OCI-M1 (cell line): ENCODE measurements at regions not wholly inside any gene's neighbourhood (a gene's known extent, or its start where the extent isn't known, plus 50 kb on each side); places are given as distances from the start of the nearest gene placed in this dataset.
A peak's percentile ranks its signal among the peaks of the same experiment; 100 is the strongest.

Experiments
- DNase-seq: peaks from one replicate; lab custom pipeline; 2025; lab: John Stamatoyannopoulos, UW

- DNase-seq = peak; percentile 62
These were observed 56.4 kb upstream of the SPOCK3 start for GRCh38 chr4:167290678-167291077.

GRCh38 chr4:167308876-167309275 lies 74.6 kb upstream of the SPOCK3 start:
- DNase-seq = peak; percentile 67

DNA sequence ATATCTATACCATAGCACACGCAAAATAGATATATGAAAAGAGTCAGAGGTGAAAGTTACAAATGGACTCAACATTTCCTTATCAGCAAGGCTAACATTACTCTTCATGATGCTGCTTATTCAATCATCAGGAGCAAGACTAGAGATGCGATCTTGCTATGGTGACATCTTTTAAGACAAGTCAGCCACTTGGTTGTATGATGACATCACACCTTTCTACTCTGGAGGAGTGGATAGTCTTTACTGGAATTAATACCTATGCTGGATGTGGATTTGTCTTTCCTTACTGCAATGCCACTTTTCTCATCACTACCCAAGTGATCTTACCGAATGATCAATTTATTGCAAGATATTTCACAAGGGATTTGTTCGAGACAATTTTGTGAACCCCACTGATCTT lies 87.0 kb upstream of the SPOCK3 start:
- DNase-seq = no peak

DNA sequence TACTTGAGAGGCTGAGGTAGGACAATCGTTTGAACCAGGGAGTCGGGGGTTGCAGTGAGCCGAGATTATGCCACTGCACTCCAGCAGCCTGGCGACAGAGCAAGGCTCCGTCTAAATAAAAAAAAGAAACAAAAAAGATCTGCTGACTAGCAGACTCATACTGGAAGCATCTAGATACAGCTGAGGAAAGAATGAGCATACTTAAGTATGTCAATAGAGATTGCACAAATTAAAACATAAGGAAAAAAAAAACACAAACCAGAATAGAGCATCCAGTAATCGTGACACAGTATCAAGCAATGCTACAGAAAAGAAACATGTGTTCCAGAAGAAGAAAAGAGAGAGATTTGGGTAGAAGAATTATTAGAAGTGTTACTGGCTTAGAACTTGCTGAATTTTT lies 105.5 kb upstream of the SPOCK3 start:
- no peak for DNase-seq

DNA sequence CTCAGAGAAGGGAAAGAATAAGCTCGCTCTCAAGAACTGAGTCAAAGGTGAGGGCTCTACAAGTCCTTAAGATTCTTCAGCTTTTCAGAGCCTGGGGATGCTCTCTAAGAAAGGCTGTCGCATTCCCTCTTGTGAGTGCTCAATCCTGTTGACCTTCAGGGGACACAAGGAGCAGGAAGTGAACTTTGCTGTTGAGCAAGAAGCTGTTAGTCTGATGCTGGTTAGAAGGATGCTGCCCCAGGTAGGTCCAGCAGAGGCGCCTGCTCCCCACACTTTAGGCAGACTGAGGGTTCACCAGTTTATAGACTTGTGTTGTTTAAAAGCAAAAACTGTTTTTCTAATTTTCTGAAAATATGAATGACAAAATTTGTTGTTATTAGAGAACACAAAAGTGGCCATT lies 125.4 kb upstream of the SPOCK3 start:
- peak; percentile 17 for DNase-seq

DNA sequence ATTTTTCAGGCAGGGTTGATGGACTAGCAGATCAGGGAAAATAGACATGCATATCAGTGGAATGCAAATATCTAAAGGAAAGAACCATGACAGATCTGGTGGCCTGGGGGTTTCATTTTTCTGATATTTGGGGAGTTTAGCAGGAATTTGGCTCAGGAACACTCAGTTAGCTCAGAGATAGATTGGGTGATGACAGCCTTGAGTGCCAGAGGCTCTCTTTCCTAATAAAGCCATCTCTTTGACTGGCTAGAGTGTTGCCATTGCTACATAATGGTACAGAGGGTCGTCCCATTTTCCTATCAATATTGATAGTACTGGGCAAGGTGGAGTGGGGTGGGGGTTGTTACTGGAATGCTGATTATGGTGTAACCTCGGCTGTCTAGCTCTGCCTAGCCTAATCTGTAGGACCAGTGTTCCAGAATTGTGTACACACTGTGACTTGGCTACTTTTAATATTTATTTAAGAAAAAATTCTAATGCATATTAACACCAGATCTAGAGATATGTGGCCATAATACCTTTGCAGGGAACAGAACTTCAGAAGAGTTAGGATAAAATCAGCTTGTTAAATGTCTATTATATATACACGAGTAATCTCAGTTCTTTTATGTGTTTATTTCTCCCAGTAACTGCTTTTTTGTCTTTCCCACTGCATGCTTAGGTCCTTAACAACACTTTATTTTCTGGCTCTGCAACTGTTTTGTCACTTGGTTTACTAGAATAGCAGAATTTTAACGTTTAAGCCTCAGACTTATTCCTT lies 145.0 kb upstream of the SPOCK3 start:
- no peak for DNase-seq

GRCh38 chr4:167380964-167381363 lies 146.7 kb upstream of the SPOCK3 start:
- DNase-seq = peak; percentile 23

GRCh38 chr4:167383291-167383690 lies 149.0 kb upstream of the SPOCK3 start:
- no peak for DNase-seq

DNA sequence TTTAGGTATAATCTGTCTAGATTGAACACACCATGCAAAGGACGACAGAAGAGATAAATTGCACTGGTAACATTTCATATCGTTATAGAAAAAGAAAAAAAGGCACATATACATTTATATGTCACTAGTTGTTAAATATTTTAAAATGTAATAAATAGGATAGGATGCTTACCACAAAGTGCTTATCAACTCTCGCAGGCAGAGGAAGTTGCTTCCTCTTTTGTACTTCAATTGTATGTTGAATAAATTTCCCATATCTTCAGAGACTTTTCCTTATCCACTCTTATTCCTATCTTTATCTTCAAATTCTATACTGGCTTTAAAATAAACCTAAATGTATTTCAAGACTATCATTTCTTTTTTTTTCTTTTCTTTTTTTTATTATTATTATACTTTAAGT lies 163.3 kb upstream of the SPOCK3 start:
- DNase-seq = peak; percentile 87

- no peak for DNase-seq
These were observed 164.9 kb upstream of the SPOCK3 start for GRCh38 chr4:167399201-167399600.

- DNase-seq = no peak
These were observed 171.9 kb upstream of the SPOCK3 start for GRCh38 chr4:167406181-167406580.

DNA sequence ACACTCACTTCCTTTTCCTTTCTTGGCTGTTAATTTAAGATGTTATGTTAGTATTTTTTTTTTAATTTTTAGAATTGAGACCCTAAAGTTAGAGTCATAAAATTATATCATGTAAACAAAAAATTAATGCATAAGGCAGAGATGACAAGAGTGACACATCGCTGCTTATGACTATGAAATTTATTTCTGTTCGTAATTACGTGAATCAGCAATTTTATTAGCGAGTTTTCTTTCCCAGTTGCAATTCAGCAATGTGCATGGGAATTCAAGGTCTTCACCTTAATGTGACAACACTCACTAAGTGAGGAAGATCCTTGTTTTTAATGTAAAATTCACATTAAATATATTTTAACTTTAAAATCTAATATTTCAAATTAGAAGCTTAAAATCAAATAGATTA lies 181.2 kb upstream of the SPOCK3 start:
- no peak for DNase-seq

DNA sequence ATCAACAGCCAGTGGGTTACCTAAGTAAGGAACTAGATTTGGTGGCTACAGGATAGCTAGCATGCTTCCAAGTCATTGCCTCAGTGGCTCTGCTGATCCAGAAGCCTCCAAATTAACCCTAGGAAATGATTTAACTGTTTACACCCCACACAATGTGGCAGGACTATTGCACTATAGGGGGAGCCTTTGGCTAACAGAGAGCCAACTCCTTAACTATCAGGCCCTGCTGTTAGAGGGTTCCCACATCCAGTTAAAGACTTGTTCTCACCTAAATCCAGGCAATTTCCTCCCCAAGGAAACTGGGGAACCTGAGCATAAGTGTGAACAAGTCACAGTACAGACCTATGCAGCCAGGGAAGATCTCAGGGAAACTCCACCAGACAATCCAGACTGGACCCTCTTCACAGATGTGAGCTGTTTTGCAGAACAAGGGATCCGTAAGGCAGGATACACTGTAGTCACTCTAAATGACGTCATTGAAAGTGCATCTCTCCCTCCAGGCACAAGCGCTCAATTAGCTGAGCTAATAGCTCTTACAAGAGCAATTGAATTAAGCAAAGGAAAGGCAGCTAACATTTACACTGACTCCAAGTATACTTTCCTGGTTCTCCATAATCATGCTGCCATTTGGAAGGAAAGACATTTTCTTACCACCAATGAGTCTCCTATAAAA lies 185.3 kb upstream of the SPOCK3 start:
- DNase-seq = no peak

DNA sequence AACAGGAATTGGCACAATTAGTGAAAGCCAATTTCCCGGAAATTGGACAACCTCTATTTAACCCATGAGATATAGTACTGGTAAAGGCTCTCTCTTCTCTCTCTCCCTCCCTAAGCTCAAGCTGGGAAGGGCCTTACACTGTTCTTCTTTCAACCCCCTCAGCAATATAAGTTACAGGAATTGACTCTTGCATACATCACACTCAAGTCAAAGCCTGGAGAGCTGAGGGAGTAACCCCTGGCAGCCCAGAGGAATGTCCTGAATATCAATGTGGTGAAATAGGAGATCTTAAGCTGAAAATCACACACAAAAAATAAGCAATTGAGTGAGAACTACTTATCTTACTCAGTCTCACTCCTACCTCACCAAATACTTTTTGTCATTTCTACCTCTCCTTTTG lies 186.9 kb upstream of the SPOCK3 start:
- DNase-seq = no peak

DNA sequence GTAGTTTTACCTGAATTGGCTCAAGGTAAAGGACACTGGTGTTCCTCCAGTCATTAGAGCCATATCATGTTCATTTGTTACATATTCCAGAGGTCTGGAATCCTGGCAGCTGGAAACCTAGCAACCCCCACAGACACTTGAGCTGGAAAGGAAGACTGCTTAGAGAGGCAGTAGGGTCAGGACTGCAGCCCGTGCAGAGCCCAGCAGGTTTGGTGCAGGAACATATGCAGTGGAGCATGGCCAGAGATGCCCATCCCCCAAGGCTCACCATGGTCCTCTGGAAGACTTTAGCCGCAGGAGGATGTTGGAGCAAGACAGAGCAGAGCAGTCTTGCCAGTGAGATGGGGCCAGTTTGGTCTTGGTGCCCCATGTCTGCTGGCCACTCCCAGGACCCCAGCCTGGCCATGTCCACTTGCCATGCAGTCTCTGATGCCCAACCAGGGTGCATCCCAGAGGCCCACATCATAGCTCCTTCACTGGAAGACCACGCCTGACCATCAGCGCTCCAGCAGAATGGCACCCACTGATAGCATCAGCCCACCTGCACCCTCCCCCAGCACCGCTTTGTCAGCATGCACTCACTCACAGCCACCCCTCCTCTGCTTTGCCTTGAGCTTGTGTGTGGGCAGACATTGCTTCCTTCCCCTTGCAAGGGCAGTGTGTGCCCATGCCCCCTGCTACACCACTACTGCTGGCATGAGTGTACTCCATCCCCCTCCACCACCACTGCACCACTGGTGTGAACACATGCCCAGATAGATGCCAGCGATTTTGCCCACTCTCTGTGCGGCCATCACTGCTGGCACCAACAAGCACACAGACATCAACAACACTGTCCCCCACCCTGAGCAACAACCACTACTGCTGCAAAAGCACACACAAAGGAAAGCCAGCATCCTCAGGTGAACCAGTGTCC lies 190.3 kb upstream of the SPOCK3 start:
- no peak for DNase-seq

- no peak for DNase-seq
These were observed 193.9 kb upstream of the SPOCK3 start for GRCh38 chr4:167428156-167428555.

GRCh38 chr4:167431371-167431770 lies 197.1 kb upstream of the SPOCK3 start:
- no peak for DNase-seq

DNA sequence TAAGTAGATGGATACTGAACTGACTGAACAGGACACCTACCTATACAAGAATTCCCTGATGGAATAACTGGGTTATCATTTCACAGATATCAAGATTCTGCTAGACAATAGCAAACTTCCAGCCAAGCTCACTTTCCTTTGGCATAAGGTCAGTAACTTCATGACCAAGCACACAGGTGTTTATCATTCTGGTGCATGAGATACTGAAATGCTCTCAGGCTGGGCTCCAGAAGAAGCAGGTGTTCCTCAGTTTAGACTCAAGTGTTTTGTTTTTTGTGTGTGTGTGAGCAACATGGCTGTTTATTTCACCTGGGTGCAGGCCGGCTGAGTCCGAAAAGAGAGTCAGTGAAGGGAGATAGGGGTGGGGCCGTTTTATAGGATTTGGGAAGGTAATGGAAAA lies 201.5 kb upstream of the SPOCK3 start:
- DNase-seq = no peak

DNA sequence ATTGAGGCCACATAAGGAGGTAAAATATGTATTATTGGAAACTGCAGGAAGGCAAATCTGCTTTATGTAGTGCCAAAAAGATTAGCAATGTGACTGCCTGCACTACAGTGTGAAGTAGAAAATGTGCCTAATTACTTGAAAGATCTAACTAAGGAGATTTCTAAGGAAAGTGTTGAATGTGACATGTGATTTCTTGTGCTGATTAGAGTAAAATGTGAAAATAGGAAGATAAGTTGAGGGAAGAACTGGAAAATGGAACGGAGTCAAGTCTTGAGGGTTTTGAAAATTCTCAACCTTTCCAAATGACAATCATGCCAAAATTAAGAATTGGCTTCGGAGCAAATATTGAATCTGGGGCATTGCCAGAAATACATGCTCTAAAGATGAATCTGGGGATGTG lies 209.5 kb upstream of the SPOCK3 start:
- no peak for DNase-seq

DNA sequence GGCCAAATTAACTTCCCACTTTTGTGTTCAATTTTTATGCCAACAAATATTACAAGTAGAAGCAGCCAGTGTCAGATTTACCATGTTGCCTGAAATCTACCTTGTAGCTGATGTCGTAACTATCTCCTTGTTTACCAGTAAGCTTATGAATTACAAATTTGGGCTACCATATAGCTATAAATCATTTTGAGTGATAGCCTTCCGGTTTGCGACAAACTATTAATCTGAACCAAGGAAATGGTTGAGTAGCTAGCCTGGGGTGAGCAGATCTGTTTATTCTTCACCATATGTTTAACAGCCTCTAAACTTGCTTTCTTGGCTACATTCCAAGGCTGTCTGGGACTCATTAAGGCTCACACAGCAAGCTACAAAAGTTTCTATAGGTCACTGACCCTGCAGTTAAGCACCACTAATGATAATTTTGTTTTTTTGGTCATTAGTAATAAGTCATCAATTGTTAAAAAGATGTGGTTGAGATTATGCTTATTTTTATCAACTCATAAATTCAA lies 218.7 kb upstream of the SPOCK3 start:
- no peak for DNase-seq

- no peak for DNase-seq
These were observed 222.3 kb upstream of the SPOCK3 start for GRCh38 chr4:167456619-167457018.

DNA sequence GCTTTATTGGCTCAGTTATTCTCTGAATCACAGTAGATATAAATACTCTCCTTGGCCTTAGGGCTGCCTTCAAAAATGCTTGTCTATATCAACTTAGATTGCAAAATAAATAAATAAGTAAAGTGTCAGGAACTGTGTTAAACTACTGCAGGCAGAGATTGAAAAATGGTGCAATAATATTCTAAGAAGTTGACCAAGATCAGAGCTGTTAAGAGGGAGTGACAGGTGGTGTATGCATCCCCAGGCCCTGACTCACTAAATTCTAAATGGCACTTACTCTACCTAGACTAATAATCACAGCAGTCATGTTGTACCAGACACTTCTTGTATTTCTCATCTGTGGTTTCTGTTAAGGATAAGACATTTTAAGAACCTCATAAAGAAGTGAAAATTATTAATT lies 235.1 kb upstream of the SPOCK3 start:
- no peak for DNase-seq

- DNase-seq = no peak
These were observed 241.7 kb upstream of the SPOCK3 start for GRCh38 chr4:167475951-167476350.
